HG03521 (cell line): ENCODE measurements at regions not wholly inside any gene's neighbourhood (a gene's known extent, or its start where the extent isn't known, plus 50 kb on each side); places are given as distances from the start of the nearest gene placed in this dataset.

Experiments
- ATAC-seq: cut with Tn5 transposase; IDR thresholded peaks from one replicate; pipeline ENCODE4 v1.9.1; 2021; ENCODE audit warnings: mild to moderate bottlenecking, moderate library complexity; ENCODE audit not compliant: unreplicated experiment

GRCh38 chr3:8189051-8189450, 312.6 kb upstream of the LMCD1 start:
- no peak for ATAC-seq

- ATAC-seq: no peak
These were observed 310.2 kb upstream of the LMCD1 start for GRCh38 chr3:8191406-8191805.

GRCh38 chr3:8197384-8197783, 304.2 kb upstream of the LMCD1 start:
- ATAC-seq: no peak

- ATAC-seq: no peak
These were observed 303.0 kb upstream of the LMCD1 start for GRCh38 chr3:8198605-8199004.

- no peak for ATAC-seq
These were observed 300.6 kb upstream of the LMCD1 start for GRCh38 chr3:8200996-8201395.

GRCh38 chr3:8201886-8202285, 299.7 kb upstream of the LMCD1 start:
- no peak for ATAC-seq

- no peak for ATAC-seq
These were observed 297.3 kb upstream of the LMCD1 start for GRCh38 chr3:8204331-8204730.

- ATAC-seq: no peak
These were observed 296.6 kb upstream of the LMCD1 start for GRCh38 chr3:8204853-8205650.

GRCh38 chr3:8205881-8206280, 295.7 kb upstream of the LMCD1 start:
- ATAC-seq: no peak

GRCh38 chr3:8206971-8207617, 294.5 kb upstream of the LMCD1 start:
- ATAC-seq: no peak

GRCh38 chr3:8210882-8211341, 290.7 kb upstream of the LMCD1 start:
- no peak for ATAC-seq

GRCh38 chr3:8212794-8213193, 288.8 kb upstream of the LMCD1 start:
- no peak for ATAC-seq

GRCh38 chr3:8213286-8213685, 288.3 kb upstream of the LMCD1 start:
- ATAC-seq: no peak

- ATAC-seq: no peak
These were observed 285.8 kb upstream of the LMCD1 start for GRCh38 chr3:8215821-8216220.

GRCh38 chr3:8218353-8218940, 283.2 kb upstream of the LMCD1 start:
- ATAC-seq: no peak

- ATAC-seq: no peak
These were observed 281.3 kb upstream of the LMCD1 start for GRCh38 chr3:8220291-8220690.

GRCh38 chr3:8223766-8224165, 277.9 kb upstream of the LMCD1 start:
- ATAC-seq: no peak

- no peak for ATAC-seq
These were observed 276.7 kb upstream of the LMCD1 start for GRCh38 chr3:8224941-8225340.

GRCh38 chr3:8233938-8234337, 267.7 kb upstream of the LMCD1 start:
- no peak for ATAC-seq

- ATAC-seq: no peak
These were observed 265.4 kb upstream of the LMCD1 start for GRCh38 chr3:8236264-8236663.

- ATAC-seq: no peak
These were observed 263.7 kb upstream of the LMCD1 start for GRCh38 chr3:8237893-8238292.

GRCh38 chr3:8238432-8238831, 263.2 kb upstream of the LMCD1 start:
- ATAC-seq: no peak
